SH-SY5Y (cell line): ENCODE measurements at regions not wholly inside any gene's neighbourhood (a gene's known extent, or its start where the extent isn't known, plus 50 kb on each side); places are given as distances from the start of the nearest gene placed in this dataset.

Source experiments
- GATA2 ChIP-seq: IDR thresholded peaks from 2 replicates; pipeline ENCODE4 v1.6.1; 2011; ENCODE audit warnings: mild to moderate bottlenecking, low read depth, low read length
- GATA3 ChIP-seq: IDR thresholded peaks from 2 replicates; pipeline ENCODE4 v1.6.1; 2011; ENCODE audit warnings: low read depth, mild to moderate bottlenecking, low read length, moderate library complexity

DNA sequence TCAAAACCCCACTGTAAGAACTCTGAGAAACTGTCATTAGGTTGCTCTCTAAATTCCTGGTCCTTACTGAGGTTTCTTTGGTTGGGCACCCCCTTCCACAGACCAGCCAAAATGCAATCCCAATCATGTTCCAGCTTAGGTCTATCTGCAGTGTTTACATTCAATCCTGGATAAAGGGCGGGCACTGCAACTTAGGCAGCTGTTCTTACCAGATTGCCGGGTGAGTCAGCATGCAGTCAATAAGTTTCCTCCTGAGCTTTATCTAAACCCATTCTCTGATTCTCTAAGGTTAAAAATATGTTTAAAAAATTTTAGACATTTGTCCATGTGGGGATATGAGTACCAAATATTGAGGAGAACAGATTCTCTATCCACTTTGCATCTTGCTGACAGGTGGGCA is 197.8 kb downstream of the HAO1 start:
- TF ChIP-seq GATA2 (no peak), GATA3 (no peak)
